Thoracic aorta (tissue), 2 donors: ENCODE measurements at regions not wholly inside any gene's neighbourhood (a gene's known extent, or its start where the extent isn't known, plus 50 kb on each side); places are given as distances from the start of the nearest gene placed in this dataset.

Source experiments
- ATAC-seq: fragments of 150-250 bp; one replicate; pipeline ENCODE4 v1.8.0; 2017; ENCODE audit warnings: low read depth; ENCODE audit not compliant: insufficient number of reproducible peaks, low FRiP score
- DNase-seq: peaks from one replicate; pipeline ENCODE4 v3.0.0-alpha.2; 2020; ENCODE audit warnings: low spot score
- H3K27ac ChIP-seq, 2 donors: fragments of 200-600 bp; sonication (generic); 1 replicate in 1 of 2; 2 replicates in 1 of 2; pipeline ENCODE4 v1.5.1; 2016; ENCODE audit warnings: mild to moderate bottlenecking in 2 of 2, moderate library complexity in 2 of 2
- H3K27me3 ChIP-seq: fragments of 200-600 bp; sonication (generic); replicated peaks from 2 replicates; pipeline ENCODE4 v1.6.0; 2016; ENCODE audit warnings: mild to moderate bottlenecking; ENCODE audit not compliant: insufficient read depth
- H3K36me3 ChIP-seq: fragments of 200-600 bp; sonication (generic); one replicate; pipeline ENCODE4 v1.5.1; 2016
- H3K4me1 ChIP-seq, 2 donors: fragments of 200-600 bp; sonication (generic); 1 replicate in 1 of 2; 2 replicates in 1 of 2; pipeline versions ENCODE4 v1.5.1 to v1.6.0; 2016; ENCODE audit warnings: low read depth in 2 of 2, mild to moderate bottlenecking in 1 of 2; ENCODE audit not compliant: control insufficient read depth in 1 of 2
- H3K4me3 ChIP-seq: fragments of 200-600 bp; sonication (generic); 2 replicates; pipeline ENCODE4 v1.5.1; 2016; ENCODE audit warnings: mild to moderate bottlenecking
- H3K9me3 ChIP-seq: fragments of 200-600 bp; sonication (generic); 2 replicates; pipeline ENCODE4 v1.5.1; 2016
- TF ChIP-seq, protein P1 (sequence below): fragments of 200-600 bp; sonication (generic); IDR thresholded peaks from one replicate; pipeline ENCODE4 v1.5.1; 2019; ENCODE audit warnings: antibody characterized with exemption

GRCh38 chr21:15229390-15229789 is 164.6 kb upstream of the NRIP1 start:
- H3K9me3 ChIP-seq = no peaks in the 10 kb centered on the region
- no peaks in the 10 kb centered on the region for H3K36me3 ChIP-seq
- DNase-seq (no peak), ATAC-seq (no peak)
- no peaks in the 10 kb centered on the region for H3K4me1 ChIP-seq
- no peak overlapping the region for H3K27ac ChIP-seq
- TF ChIP-seq, protein P1, sequence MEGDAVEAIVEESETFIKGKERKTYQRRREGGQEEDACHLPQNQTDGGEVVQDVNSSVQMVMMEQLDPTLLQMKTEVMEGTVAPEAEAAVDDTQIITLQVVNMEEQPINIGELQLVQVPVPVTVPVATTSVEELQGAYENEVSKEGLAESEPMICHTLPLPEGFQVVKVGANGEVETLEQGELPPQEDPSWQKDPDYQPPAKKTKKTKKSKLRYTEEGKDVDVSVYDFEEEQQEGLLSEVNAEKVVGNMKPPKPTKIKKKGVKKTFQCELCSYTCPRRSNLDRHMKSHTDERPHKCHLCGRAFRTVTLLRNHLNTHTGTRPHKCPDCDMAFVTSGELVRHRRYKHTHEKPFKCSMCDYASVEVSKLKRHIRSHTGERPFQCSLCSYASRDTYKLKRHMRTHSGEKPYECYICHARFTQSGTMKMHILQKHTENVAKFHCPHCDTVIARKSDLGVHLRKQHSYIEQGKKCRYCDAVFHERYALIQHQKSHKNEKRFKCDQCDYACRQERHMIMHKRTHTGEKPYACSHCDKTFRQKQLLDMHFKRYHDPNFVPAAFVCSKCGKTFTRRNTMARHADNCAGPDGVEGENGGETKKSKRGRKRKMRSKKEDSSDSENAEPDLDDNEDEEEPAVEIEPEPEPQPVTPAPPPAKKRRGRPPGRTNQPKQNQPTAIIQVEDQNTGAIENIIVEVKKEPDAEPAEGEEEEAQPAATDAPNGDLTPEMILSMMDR = no peak
- H3K27me3 ChIP-seq = no peaks in the 10 kb centered on the region
- no peak overlapping the region for H3K4me3 ChIP-seq

GRCh38 chr21:15233611-15234010 is 168.8 kb upstream of the NRIP1 start:
- Histone ChIP-seq H3K36me3 (no peaks in the 10 kb centered on the region), H3K27ac (no peak overlapping the region), H3K27me3 (no peaks in the 10 kb centered on the region), H3K4me3 (no peak overlapping the region), H3K9me3 (no peaks in the 10 kb centered on the region), H3K4me1 (no peaks in the 10 kb centered on the region)
- no peak for ATAC-seq
- DNase-seq = no peak
- TF ChIP-seq, protein P1 = no peak

DNA sequence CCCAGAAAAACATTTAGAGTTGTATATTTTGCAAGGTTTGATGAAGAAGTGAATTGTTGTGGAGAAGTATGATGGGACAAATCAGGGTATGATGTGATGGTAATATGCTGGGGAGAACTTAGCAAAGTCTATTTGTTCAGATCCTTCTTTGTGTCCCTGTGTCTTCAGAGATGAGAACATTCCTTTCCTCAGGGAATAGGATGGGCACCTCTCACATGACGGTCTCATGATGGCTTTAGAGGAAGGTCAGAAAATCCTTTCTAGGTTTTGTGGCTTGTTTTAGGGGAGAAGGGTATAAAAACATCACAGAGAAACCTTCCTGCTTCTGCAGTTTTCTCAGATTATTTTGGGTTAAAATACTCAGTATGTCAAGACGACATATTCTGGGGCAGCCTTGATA is 171.3 kb upstream of the NRIP1 start:
- DNase-seq = no peak
- H3K4me1 ChIP-seq = no peaks in the 10 kb centered on the region
- no peaks in the 10 kb centered on the region for H3K9me3 ChIP-seq
- no peaks in the 10 kb centered on the region for H3K27me3 ChIP-seq
- TF ChIP-seq, protein P1 = no peak
- ATAC-seq = no peak
- no peak overlapping the region for H3K4me3 ChIP-seq
- no peaks in the 10 kb centered on the region for H3K36me3 ChIP-seq
- no peak overlapping the region for H3K27ac ChIP-seq

DNA sequence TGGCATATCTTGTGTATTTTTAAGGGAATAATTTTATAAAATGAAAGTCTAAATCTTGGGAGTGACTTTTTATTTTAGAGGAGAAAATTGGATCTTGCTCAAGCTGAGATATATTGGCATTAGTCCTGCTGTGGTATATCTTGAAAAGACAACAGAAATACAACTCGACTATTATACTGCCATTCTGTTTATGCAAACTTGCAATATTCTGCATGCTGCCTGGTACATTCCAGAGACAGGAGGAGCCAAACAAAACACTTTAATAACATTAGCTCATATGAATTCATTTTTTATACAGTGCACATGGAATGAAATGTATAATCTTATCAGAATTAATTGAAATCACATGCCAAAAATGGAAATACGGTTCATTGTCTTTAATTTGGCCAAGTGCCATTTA is 176.0 kb upstream of the NRIP1 start:
- no peaks in the 10 kb centered on the region for H3K27me3 ChIP-seq
- H3K9me3 ChIP-seq = no peaks in the 10 kb centered on the region
- DNase-seq (no peak), ATAC-seq (no peak)
- H3K27ac ChIP-seq = no peak overlapping the region
- H3K36me3 ChIP-seq = no peaks in the 10 kb centered on the region
- no peaks in the 10 kb centered on the region for H3K4me1 ChIP-seq
- TF ChIP-seq, protein P1 = no peak
- H3K4me3 ChIP-seq = no peak overlapping the region

DNA sequence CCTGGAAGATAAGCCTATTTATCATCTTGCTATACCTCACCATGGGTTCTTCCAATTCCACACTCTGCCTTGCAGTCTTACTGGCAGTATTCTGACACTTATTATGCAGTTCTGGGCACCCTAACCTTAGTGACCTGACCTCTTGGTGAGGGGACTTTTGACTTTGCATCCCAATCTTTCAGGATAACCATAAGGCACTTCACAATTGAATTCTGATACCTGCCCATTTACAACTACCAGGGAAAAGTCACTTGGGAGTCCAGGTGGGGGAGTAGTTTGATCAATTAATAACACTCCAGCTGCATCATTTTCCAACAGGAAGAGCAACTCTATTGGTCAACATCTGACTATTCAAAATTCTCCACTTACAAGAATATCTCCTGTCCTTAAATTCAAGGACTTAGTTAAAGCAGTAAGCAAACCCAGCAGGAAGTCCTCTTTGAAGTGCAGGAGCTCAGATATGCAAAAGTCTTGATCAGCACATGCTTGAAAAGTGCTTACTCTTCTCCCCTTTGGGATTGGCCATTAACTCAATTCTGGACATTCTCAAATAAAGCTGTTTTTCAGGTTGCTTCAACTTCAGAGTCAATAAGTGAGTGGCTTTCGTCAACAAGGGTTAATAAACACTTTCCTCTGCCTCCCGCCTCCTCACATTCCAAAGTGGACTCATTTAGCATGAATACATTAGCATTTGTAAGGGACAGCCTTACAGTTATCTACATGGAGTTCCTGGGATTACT is 177.4 kb upstream of the NRIP1 start:
- H3K27me3 ChIP-seq = no peaks in the 10 kb centered on the region
- no peaks in the 10 kb centered on the region for H3K36me3 ChIP-seq
- no peak for DNase-seq
- TF ChIP-seq, protein P1 = no peak
- H3K4me1 ChIP-seq = no peaks in the 10 kb centered on the region
- H3K4me3 ChIP-seq = no peak overlapping the region
- no peaks in the 10 kb centered on the region for H3K9me3 ChIP-seq
- no peak for ATAC-seq
- no peak overlapping the region for H3K27ac ChIP-seq
